ENCODE measurements at regions not wholly inside any gene's neighbourhood (a gene's known extent, or its start where the extent isn't known, plus 50 kb on each side); places are given as distances from the start of the nearest gene placed in this dataset.
A peak's percentile ranks its signal among the peaks of the same experiment; 100 is the strongest.

DNA sequence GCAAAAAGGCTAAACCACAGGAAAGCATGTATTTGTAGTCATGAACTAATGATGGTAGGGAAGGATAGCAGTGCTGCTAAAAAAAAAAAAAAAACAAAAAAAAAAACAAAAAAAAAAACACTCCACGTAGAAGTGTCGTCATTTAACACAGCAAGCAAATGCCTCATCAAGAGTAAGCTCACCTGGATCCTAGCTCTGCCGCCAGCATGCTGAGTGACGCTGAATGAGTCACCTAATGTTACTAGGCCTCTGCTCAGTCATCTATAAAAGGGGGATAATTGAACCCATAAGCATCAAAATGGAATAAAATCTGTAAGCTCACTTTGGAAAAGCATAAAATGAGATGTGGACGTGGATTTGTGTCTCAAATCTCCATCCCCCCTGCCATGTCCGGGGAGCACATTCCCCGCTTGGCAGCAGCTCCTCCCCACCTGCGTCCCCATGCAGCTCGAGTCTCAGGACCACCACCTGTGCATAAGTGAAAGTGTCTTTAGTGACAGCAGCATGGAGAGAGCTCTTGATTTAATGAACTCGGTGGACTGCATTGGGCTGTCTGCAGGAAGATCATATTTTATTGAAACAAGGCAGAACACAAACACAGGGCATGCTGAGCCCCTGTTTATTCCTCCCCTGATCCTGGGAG is 427.5 kb downstream of the LRATD1 start:
- peaks cover 8% of the 10 kb centered on the region for H3K27me3 Mint-ChIP-seq (ENCODE audit: insufficient read depth, unreplicated experiment)
- intact Hi-C loops (cut with micrococcal nuclease): no loop called here
- POLR2A ChIA-PET: interaction anchor here (0.6 kb wide), 2 partner anchors 163 to 180 kb away, joined by 3 read pairs; no protein-coding TSS in a partner anchor
- no peaks in the 10 kb centered on the region for H3K4me1 Mint-ChIP-seq (ENCODE audit: insufficient read depth, unreplicated experiment)
- no peaks in the 10 kb centered on the region for H3K9me3 Mint-ChIP-seq (ENCODE audit: unreplicated experiment)
- H3K4me3 Mint-ChIP-seq (ENCODE audit: unreplicated experiment): no peak overlapping the region
- H3K27ac Mint-ChIP-seq (ENCODE audit: low read depth, unreplicated experiment): no peak overlapping the region
- CTCF ChIA-PET: interaction anchor here (0.7 kb wide), 1 partner anchor 282 kb away, joined by 4 read pairs; no protein-coding TSS in a partner anchor
- peak; percentile 46 for DNase-seq (ENCODE audit: unreplicated experiment)
- no peaks in the 10 kb centered on the region for H3K36me3 Mint-ChIP-seq (ENCODE audit: insufficient read depth, unreplicated experiment)
- TF ChIP-seq CTCF (IDR thresholded peaks at IDR 0.05; ENCODE audit: unreplicated experiment): no peak
- no TSS peak for BruUV-seq (replicated peaks)

DNA sequence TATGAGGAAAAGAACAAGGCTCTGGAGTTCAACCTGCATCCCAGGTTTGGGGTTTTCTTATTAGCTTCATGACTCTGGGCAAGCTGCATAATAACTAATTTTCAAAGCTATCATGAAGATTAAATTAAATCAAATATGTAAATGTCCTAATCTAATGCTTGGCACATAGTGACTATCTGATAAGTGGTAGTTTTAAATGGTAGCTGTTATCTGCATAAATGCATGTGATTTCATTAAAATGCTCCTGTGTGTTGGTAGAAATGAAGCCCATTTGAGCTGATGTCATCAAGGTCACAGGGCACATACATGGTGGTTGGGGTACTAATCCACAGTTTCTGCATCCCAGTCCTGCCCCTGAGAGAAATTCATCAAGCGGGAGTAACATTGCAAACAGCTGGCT is 428.8 kb downstream of the LRATD1 start:
- no peaks in the 10 kb centered on the region for H3K36me3 Mint-ChIP-seq (ENCODE audit: insufficient read depth, unreplicated experiment)

GRCh38 chr2:15066138-15066537 is 433.6 kb downstream of the LRATD1 start:
- no peak for DNase-seq (ENCODE audit: unreplicated experiment)
- intact Hi-C loops (cut with micrococcal nuclease): no loop called here
- Mint-ChIP-seq H3K36me3 (ENCODE audit: insufficient read depth, unreplicated experiment) (no peaks in the 10 kb centered on the region), H3K4me1 (ENCODE audit: insufficient read depth, unreplicated experiment) (no peaks in the 10 kb centered on the region), H3K27ac (ENCODE audit: low read depth, unreplicated experiment) (no peak overlapping the region), H3K4me3 (ENCODE audit: unreplicated experiment) (no peak overlapping the region), H3K9me3 (ENCODE audit: unreplicated experiment) (no peaks in the 10 kb centered on the region), H3K27me3 (ENCODE audit: insufficient read depth, unreplicated experiment) (no peaks in the 10 kb centered on the region)
- ChIA-PET CTCF (no interaction called here), POLR2A (no interaction called here)
- no peak for TF ChIP-seq CTCF (IDR thresholded peaks at IDR 0.05; ENCODE audit: unreplicated experiment)
- BruUV-seq (replicated peaks): no TSS peak

More for the DNA sequence above, 428.8 kb downstream of the LRATD1 start:
- no peak for DNase-seq (ENCODE audit: unreplicated experiment)
- intact Hi-C loops (cut with micrococcal nuclease): no loop called here
- ChIA-PET CTCF (interaction anchor here (0.5 to 0.6 kb wide), 2 partner anchors 54 to 789 kb away, joined by 3 to 4 read pairs; no protein-coding TSS in a partner anchor), POLR2A (no interaction called here)
- no peaks in the 10 kb centered on the region for H3K9me3 Mint-ChIP-seq (ENCODE audit: unreplicated experiment)
- no TSS peak for BruUV-seq (replicated peaks)
- no peaks in the 10 kb centered on the region for H3K27me3 Mint-ChIP-seq (ENCODE audit: insufficient read depth, unreplicated experiment)
- no peak overlapping the region for H3K4me3 Mint-ChIP-seq (ENCODE audit: unreplicated experiment)
- no peaks in the 10 kb centered on the region for H3K4me1 Mint-ChIP-seq (ENCODE audit: insufficient read depth, unreplicated experiment)
- TF ChIP-seq CTCF (IDR thresholded peaks at IDR 0.05; ENCODE audit: unreplicated experiment): no peak
- no peak overlapping the region for H3K27ac Mint-ChIP-seq (ENCODE audit: low read depth, unreplicated experiment)

- Mint-ChIP-seq H3K4me3 (ENCODE audit: unreplicated experiment) (no peak overlapping the region), H3K4me1 (ENCODE audit: insufficient read depth, unreplicated experiment) (no peaks in the 10 kb centered on the region), H3K36me3 (ENCODE audit: insufficient read depth, unreplicated experiment) (no peaks in the 10 kb centered on the region), H3K27me3 (ENCODE audit: insufficient read depth, unreplicated experiment) (no peaks in the 10 kb centered on the region), H3K27ac (ENCODE audit: low read depth, unreplicated experiment) (no peak overlapping the region), H3K9me3 (ENCODE audit: unreplicated experiment) (no peaks in the 10 kb centered on the region)
- BruUV-seq (replicated peaks): no TSS peak
- no peak for DNase-seq (ENCODE audit: unreplicated experiment)
- ChIA-PET POLR2A (no interaction called here), CTCF (interaction anchor here (0.5 to 1.4 kb wide), 3 partner anchors 12 to 46 kb away, joined by 3 read pairs; no protein-coding TSS in a partner anchor)
- no peak for TF ChIP-seq CTCF (IDR thresholded peaks at IDR 0.05; ENCODE audit: unreplicated experiment)
- intact Hi-C loops (cut with micrococcal nuclease): no loop called here
Observed at GRCh38 chr2:15069149-15069548, 436.6 kb downstream of the LRATD1 start.
